GM21619 (cell line): ENCODE measurements at regions not wholly inside any gene's neighbourhood (a gene's known extent, or its start where the extent isn't known, plus 50 kb on each side); places are given as distances from the start of the nearest gene placed in this dataset.
"Not testable (repeated sequence)": the region's sequence is repeated elsewhere in the genome, so short reads cannot be mapped to it uniquely, and the experiment has no call there.

ENCODE experiments used
- ATAC-seq: cut with Tn5 transposase; IDR thresholded peaks from one replicate; pipeline ENCODE4 v1.9.1; 2021; ENCODE audit not compliant: unreplicated experiment

DNA sequence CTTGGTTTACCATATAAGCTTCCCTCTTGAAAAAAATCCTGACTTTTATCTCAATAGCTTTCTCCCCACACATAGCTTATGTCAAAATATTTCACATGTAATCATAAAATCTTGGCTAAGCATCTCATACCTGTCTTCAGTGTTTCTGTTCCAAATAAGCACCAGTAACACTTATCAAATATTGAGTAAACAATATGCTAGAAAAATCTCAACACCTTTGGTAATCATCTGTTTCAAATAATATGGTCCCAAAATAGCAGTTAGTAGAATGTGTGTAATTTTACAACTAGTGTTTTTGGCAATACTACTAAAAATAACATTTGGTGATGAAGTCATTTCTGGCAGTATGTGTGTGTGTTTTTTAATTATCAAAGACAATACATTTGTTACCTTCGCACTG is 2138.2 kb downstream of the PCDH7 start:
- ATAC-seq: no peak

DNA sequence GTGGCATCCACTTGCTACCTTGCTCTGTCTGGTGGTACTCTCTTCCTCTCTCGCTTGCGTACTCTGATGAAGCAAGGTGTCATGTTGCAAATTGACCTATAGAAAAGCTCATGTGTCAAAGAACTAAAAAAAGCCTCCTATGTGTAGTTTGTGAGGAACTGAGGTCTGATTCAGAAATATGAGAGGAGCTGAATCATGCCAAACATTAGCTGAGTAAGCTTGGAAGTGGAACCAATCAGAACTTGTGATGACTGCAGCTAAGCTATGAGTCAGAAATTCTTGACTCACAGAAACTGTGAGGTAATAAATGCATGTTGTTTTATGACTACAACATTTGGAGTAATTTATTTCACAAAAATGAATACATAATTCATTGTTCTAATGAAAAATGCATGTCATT is 2138.8 kb downstream of the PCDH7 start:
- no peak for ATAC-seq

GRCh38 chr4:32864713-32865351 is 2144.7 kb downstream of the PCDH7 start:
- ATAC-seq: no peak

DNA sequence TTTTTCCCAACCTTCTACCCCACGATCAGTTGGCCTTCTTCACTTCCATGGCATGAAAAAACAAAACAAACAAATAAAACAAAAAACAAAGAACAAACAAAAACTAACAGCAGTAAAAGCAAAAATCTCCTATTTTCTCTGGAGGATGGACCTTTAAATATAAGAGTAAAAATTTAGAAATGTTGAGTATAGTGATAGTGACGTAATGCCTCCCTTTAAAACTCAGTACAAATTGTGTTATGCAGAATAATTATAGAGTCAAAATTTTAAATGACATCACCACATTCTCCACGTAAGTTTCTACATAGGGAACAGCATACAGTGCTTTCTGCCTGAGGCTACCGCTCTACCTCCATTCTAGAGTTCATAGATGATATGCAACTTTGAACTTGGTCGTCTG is 2156.4 kb downstream of the PCDH7 start:
- ATAC-seq: no peak

GRCh38 chr4:32879913-32880312 is 2159.7 kb downstream of the PCDH7 start:
- ATAC-seq: no peak

DNA sequence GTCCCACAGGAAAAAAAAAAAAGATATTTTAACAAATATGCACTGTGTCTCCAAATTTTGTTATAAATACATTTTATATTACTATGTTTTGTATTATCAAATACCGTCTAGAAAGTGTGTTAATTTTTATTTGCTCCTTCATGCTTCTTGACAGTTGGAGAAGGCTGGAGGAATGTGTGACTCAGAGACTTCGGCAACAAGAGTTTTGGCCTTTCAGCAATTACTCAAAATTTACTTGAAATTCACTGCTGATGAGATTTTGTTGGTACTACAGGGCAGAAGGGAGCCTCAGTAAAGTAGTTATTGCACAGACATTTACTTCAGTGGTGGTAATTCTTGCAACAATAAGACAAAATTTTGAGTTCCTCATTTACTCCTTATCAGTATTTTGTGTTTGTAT is 2164.0 kb downstream of the PCDH7 start:
- no peak for ATAC-seq

- ATAC-seq: no peak
Observed at GRCh38 chr4:32890398-32890797, 2170.2 kb downstream of the PCDH7 start.

DNA sequence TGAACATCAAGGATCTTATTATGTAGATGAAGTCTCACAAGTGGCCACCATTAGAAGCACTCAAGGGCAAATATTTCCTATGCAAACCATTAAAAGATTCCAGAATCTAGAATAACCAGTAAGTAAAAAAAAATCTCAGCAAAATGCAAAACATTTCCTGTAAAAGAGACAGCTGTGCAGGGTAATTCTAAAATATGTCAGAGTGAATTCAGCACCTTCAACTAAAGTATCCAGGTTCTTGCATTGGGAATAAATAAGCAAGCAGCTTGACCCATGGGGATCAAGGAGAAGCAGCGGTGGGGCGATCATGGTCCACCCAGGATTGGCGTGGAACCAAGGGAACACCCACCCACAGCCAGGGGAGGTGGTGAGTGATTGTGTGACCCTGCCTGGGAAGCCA is 2188.9 kb downstream of the PCDH7 start:
- no peak for ATAC-seq

DNA sequence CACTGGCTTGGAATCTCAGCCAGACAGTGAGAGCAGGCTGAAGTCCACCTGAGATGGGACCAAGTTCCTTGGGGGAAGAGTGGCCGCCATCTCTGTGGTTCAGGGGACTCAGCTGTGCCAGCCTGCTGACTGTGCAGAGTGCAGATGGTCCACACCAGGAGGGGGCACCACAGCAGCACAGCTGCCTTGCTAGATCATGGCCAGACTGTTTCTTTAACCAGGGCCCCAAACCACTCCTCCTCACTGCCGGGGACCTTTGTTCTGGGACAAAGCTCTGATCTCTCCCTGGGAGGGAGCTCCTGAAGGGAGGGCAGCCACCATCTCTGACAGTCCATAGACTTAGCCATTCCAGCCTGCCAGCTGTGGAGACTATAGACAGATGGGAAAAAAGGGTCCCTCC is 2189.6 kb downstream of the PCDH7 start:
- no peak for ATAC-seq

DNA sequence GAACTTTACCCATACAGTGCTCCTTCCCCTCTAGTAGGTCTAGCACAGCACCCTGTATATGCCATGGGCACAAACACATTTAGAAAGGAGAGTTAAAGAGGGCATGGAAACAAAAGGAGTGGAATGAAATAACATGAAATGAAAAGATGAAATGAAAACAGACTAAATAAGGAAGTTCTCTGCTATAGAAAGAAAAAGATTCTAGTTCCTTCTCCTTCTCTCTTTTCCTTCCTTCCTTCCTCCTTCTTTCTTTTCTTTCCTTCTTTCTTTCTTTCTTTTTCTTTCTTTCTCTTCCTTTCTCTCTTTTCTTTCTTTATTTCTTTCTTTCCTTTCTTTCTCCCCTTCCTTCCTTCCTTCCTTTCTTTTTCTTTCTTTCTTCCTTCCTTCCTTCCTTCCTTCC is 2197.4 kb downstream of the PCDH7 start:
- ATAC-seq: no peak

DNA sequence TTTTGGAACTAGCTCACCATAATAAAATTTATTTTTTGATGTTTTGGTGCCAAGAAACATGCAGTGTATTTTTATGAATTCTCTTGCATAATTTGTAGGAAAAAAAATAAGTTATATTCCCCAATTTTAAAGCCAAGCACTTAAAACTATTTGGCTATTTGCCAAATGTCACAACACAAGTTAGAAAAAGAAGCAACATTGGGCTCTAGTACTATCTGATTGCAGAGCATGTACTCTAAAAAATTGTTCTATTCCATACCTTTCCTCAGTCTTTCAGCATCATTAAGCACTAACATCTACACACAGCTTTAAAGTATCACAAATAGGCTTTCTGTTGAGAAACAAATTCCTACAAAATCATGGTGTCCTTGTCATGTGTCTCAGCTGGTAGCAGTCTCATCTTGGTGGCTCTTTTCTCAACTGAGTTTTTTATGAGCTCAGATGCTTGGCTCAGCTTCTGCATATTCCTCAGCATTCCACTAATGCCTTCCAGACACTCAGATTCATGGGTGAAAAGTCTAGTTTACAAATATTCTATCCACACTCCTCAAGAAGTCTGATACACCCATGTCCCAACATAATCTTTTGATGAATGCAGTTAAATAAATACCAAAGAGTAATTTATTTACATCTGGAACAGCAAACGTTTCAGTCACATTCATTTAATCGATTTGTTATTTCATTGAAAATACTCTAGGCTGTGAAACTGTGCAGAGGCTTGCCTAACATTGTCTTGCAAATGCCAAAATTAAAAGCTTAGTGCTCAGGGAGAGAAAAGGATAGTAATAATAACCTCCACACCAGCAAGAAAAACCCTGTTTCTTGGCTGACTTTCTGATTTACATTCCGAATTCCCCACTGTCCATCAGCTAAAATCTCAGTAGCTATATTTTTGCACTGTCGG is 2209.9 kb downstream of the PCDH7 start:
- no peak for ATAC-seq

- no peak for ATAC-seq
Observed at GRCh38 chr4:32930700-32931099, 2210.5 kb downstream of the PCDH7 start.

GRCh38 chr4:32931475-32931874 is 2211.3 kb downstream of the PCDH7 start:
- ATAC-seq: no peak

DNA sequence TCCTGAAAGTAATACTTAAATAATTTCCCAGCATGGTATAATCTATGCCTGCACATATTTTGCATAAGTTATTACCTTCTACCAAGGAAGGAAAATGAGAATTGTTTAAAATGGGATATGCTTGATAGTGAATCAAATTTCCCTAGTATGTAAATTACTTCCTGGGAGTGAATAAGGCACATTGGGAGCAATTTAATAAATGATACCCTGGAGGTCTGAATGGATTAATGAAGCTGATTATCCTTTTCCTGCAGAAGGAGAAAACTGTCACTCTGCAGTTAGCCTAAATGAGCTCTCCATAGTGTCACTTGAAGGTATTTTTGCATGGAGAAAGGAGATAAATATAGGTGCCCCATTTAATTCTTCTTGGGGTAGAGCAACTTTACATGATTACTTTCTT is 2212.0 kb downstream of the PCDH7 start:
- no peak for ATAC-seq

- ATAC-seq: not testable (repeated sequence)
Observed at GRCh38 chr4:32939222-32939621, 2219.1 kb downstream of the PCDH7 start.

DNA sequence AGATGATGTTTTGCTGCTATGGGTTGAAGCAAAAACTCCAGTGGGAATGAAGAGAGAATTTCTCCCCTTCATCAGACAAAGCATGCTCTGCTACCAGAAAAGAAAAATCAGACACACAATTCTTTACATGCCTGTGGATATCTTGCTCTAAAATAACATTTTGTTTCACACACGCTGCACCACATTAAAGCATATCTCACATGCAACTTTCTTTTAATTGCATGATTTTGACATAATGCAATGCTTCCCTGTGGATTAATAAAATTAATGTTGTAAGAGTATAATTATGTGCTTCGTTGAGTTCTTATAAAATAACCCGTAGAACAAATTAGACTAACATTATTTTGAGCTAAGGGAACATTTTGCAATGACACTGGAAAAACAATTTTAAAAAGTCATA is 2230.7 kb downstream of the PCDH7 start:
- no peak for ATAC-seq

DNA sequence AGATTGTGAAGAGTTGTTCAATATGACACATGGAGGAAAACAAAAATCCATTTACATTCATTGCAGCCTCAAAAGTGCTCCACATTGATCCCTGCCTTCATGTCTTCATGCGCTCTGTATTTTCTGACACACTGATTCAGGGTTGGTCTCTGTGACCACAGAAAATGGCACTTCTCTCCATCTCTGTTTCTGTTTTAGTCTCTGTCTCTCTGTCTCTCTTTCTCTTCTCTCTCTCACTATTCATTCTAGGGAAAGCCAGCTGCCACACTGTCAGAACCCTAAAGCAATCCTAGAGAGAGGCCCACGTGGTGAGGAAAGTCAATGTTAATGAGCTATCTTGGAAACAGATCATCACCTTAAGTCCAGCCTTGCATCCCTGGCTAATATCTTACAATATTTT is 2238.4 kb downstream of the PCDH7 start:
- ATAC-seq: no peak

- ATAC-seq: no peak
Observed at GRCh38 chr4:32962100-32962499, 2241.9 kb downstream of the PCDH7 start.

- ATAC-seq: no peak
Observed at GRCh38 chr4:32985256-32985655, 2265.1 kb downstream of the PCDH7 start.

GRCh38 chr4:32986236-32986635 is 2266.1 kb downstream of the PCDH7 start:
- no peak for ATAC-seq

DNA sequence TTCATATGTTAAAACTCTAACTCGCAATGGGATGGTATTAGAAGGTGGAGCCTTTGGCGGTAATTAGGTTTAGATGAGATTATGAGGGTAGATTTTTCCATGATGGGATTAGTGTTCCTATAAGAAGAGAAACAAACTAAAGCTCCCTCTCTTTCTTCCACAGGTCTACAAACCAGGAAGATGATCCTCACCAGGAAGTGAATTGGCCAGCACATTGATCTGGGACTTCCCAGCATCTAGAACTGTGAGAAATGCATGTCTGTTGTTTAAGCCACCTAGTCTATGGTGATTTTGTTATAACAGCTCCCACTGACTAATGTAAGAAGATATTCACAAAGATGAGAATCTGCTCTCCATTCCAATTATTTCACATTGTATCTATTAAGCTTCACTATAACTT is 2266.9 kb downstream of the PCDH7 start:
- no peak for ATAC-seq

- no peak for ATAC-seq
Observed at GRCh38 chr4:32988165-32988811, 2268.1 kb downstream of the PCDH7 start.
